ENCODE measurements at regions not wholly inside any gene's neighbourhood (a gene's known extent, or its start where the extent isn't known, plus 50 kb on each side); places are given as distances from the start of the nearest gene placed in this dataset.

DNA sequence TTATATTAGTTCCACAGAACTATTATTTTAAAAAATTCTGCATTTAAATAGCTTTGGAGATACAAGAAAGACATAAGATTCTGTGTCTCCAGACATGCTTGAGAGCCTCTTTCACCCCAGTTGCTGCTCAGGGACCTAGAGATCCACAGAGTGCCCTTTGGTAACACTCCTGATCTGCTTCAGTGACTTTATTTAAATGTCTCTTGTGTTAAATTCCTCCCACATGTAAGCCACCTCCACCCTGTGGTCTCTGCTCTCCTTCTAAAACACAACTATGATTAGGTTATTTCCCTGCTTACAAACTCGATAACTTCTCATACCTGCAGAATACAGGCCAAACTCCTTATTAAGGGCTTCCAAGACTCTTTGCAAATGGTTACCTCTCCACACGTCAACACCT, 141.0 kb downstream of the RFC3 start:
- no peaks in the 10 kb centered on the region for H3K9me1 ChIP-seq (replicated peaks; ENCODE audit: control insufficient read depth, extremely low read depth, insufficient read depth, low read length)
- dilution Hi-C loops (cut with MboI; ENCODE audit: extremely low pct_ligation_motif_present, low sequenced_read_pairs), result no loop called here
- H3K4me2 ChIP-seq (ENCODE audit: insufficient read depth, low read length), result no peak overlapping the region
- ChIA-PET POLR2A (no interaction called here), CTCF (no interaction called here)
- no peaks in the 10 kb centered on the region for H3K79me2 ChIP-seq (ENCODE audit: control insufficient read depth, insufficient read depth, low read length)
- FAIRE-seq, result no peak
- intact Hi-C loops (cut with micrococcal nuclease), result loop anchor here (10.0 kb wide), 1 partner anchor 46 kb away; no protein-coding TSS in a partner anchor
- no peaks in the 10 kb centered on the region for H3K36me3 ChIP-seq (ENCODE audit: control insufficient read depth in 2 of 2, extremely low read depth in 1 of 2, insufficient read depth in 2 of 2, low read length in 2 of 2)
- TF ChIP-seq GATA2 (IDR thresholded peaks at IDR 0.05; ENCODE audit: insufficient read depth, insufficient read length, low read depth, low read length), result no peak
- TF ChIP-seq EZH2 (IDR thresholded peaks at IDR 0.05; ENCODE audit: borderline replicate concordance, low read depth, low read length, severe bottlenecking), result no peak
- TF ChIP-seq FOS (IDR thresholded peaks at IDR 0.05; ENCODE audit: borderline replicate concordance, insufficient read depth, low read length), result no peak
- TF ChIP-seq MYC (IDR thresholded peaks at IDR 0.05; ENCODE audit: low read depth, low read length), result no peak
- TF ChIP-seq POLR2A (IDR thresholded peaks at IDR 0.05; ENCODE audit: low read depth, low read length), result no peak
- TF ChIP-seq POLR2AphosphoS5 (IDR thresholded peaks at IDR 0.05; ENCODE audit: insufficient read depth, low read depth, low read length), result no peak
- no peaks in the 10 kb centered on the region for H4K20me1 ChIP-seq (replicated peaks; ENCODE audit: control insufficient read depth, extremely low read depth, insufficient read depth, low read length)
- H3K4me3 ChIP-seq (replicated peaks in 1 of 3; ENCODE audit: insufficient read depth in 1 of 3, low read depth in 1 of 3, low read length in 3 of 3), result no peak overlapping the region
- H3K9ac ChIP-seq (replicated peaks; ENCODE audit: extremely low read depth, insufficient read depth, low read length), result no peak overlapping the region
- no peak overlapping the region for H3K27ac ChIP-seq (ENCODE audit: insufficient read depth, low read depth, low read length)
- BruUV-seq (replicated peaks), result no TSS peak
- no peak for DNase-seq (ENCODE audit: low read depth, low spot score)
- no peaks in the 10 kb centered on the region for H3K9me3 ChIP-seq (replicated peaks; ENCODE audit: control insufficient read depth, insufficient read depth, low read length)
- H3K4me1 ChIP-seq (ENCODE audit: control insufficient read depth, extremely low read depth, insufficient read depth, low read length), result no peaks in the 10 kb centered on the region
- H3K27me3 ChIP-seq (ENCODE audit: control insufficient read depth in 2 of 2, insufficient read depth in 2 of 2, low read length in 2 of 2), result no peaks in the 10 kb centered on the region
- no peak overlapping the region for H2AFZ ChIP-seq (ENCODE audit: low read depth, low read length)

- Histone ChIP-seq H3K9ac (replicated peaks; ENCODE audit: extremely low read depth, insufficient read depth, low read length) (no peak overlapping the region), H3K4me2 (ENCODE audit: insufficient read depth, low read length) (no peak overlapping the region), H4K20me1 (replicated peaks; ENCODE audit: control insufficient read depth, extremely low read depth, insufficient read depth, low read length) (no peaks in the 10 kb centered on the region), H3K9me3 (replicated peaks; ENCODE audit: control insufficient read depth, insufficient read depth, low read length) (no peaks in the 10 kb centered on the region), H3K36me3 (ENCODE audit: control insufficient read depth in 2 of 2, extremely low read depth in 1 of 2, insufficient read depth in 2 of 2, low read length in 2 of 2) (no peaks in the 10 kb centered on the region), H3K79me2 (ENCODE audit: control insufficient read depth, insufficient read depth, low read length) (no peaks in the 10 kb centered on the region), H2AFZ (ENCODE audit: low read depth, low read length) (no peak overlapping the region), H3K9me1 (replicated peaks; ENCODE audit: control insufficient read depth, extremely low read depth, insufficient read depth, low read length) (no peaks in the 10 kb centered on the region), H3K4me3 (replicated peaks in 1 of 3; ENCODE audit: insufficient read depth in 1 of 3, low read depth in 1 of 3, low read length in 3 of 3) (no peak overlapping the region), H3K27ac (ENCODE audit: insufficient read depth, low read depth, low read length) (no peak overlapping the region), H3K27me3 (ENCODE audit: control insufficient read depth in 2 of 2, insufficient read depth in 2 of 2, low read length in 2 of 2) (no peaks in the 10 kb centered on the region), H3K4me1 (ENCODE audit: control insufficient read depth, extremely low read depth, insufficient read depth, low read length) (no peaks in the 10 kb centered on the region)
- CTCF ChIA-PET, result no interaction called here
- FAIRE-seq, result no peak
- no TSS peak for BruUV-seq (replicated peaks)
- DNase-seq (ENCODE audit: low read depth, low spot score), result no peak
- intact Hi-C loops (cut with micrococcal nuclease) (no loop called here), dilution Hi-C loops (cut with MboI; ENCODE audit: extremely low pct_ligation_motif_present, low sequenced_read_pairs) (no loop called here)
- no peak for TF ChIP-seq MYC (IDR thresholded peaks at IDR 0.05; ENCODE audit: low read depth, low read length)
- no peak for TF ChIP-seq POLR2AphosphoS5 (IDR thresholded peaks at IDR 0.05; ENCODE audit: insufficient read depth, low read depth, low read length)
- no peak for TF ChIP-seq EZH2 (IDR thresholded peaks at IDR 0.05; ENCODE audit: borderline replicate concordance, low read depth, low read length, severe bottlenecking)
- TF ChIP-seq JUN (IDR thresholded peaks at IDR 0.05; ENCODE audit: borderline replicate concordance, insufficient read depth, insufficient read length, low read depth), result no peak
- no peak for TF ChIP-seq GATA2 (IDR thresholded peaks at IDR 0.05; ENCODE audit: insufficient read depth, insufficient read length, low read depth, low read length)
- TF ChIP-seq, protein P1, sequence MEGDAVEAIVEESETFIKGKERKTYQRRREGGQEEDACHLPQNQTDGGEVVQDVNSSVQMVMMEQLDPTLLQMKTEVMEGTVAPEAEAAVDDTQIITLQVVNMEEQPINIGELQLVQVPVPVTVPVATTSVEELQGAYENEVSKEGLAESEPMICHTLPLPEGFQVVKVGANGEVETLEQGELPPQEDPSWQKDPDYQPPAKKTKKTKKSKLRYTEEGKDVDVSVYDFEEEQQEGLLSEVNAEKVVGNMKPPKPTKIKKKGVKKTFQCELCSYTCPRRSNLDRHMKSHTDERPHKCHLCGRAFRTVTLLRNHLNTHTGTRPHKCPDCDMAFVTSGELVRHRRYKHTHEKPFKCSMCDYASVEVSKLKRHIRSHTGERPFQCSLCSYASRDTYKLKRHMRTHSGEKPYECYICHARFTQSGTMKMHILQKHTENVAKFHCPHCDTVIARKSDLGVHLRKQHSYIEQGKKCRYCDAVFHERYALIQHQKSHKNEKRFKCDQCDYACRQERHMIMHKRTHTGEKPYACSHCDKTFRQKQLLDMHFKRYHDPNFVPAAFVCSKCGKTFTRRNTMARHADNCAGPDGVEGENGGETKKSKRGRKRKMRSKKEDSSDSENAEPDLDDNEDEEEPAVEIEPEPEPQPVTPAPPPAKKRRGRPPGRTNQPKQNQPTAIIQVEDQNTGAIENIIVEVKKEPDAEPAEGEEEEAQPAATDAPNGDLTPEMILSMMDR (IDR thresholded peaks at IDR 0.05; ENCODE audit: extremely low read depth in 1 of 2, insufficient read depth in 1 of 2, low read depth in 1 of 2, low read length in 2 of 2), result no peak
- POLR2A ChIA-PET, result no interaction called here
Measured at GRCh38 chr13:33963134-33963533, 145.2 kb downstream of the RFC3 start.
